ENCODE measurements at regions not wholly inside any gene's neighbourhood (a gene's known extent, or its start where the extent isn't known, plus 50 kb on each side); places are given as distances from the start of the nearest gene placed in this dataset.

GRCh38 chr2:150046810-150047209, 440.7 kb downstream of the RND3 start:
- TF ChIP-seq, protein P1, sequence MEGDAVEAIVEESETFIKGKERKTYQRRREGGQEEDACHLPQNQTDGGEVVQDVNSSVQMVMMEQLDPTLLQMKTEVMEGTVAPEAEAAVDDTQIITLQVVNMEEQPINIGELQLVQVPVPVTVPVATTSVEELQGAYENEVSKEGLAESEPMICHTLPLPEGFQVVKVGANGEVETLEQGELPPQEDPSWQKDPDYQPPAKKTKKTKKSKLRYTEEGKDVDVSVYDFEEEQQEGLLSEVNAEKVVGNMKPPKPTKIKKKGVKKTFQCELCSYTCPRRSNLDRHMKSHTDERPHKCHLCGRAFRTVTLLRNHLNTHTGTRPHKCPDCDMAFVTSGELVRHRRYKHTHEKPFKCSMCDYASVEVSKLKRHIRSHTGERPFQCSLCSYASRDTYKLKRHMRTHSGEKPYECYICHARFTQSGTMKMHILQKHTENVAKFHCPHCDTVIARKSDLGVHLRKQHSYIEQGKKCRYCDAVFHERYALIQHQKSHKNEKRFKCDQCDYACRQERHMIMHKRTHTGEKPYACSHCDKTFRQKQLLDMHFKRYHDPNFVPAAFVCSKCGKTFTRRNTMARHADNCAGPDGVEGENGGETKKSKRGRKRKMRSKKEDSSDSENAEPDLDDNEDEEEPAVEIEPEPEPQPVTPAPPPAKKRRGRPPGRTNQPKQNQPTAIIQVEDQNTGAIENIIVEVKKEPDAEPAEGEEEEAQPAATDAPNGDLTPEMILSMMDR (optimal IDR thresholded peaks at IDR 0.05 in 1 of 3, IDR thresholded peaks at IDR 0.05 in 1 of 3, conservative IDR thresholded peaks at IDR 0.05 in 1 of 3; ENCODE audit: extremely low read depth in 1 of 3, insufficient read depth in 2 of 3, low read length in 3 of 3), result no peak
- no peak for TF ChIP-seq EZH2 (IDR thresholded peaks at IDR 0.05; ENCODE audit: low read length)

All from keratinocyte (primary cell).